ENCODE measurements at regions not wholly inside any gene's neighbourhood (a gene's known extent, or its start where the extent isn't known, plus 50 kb on each side); places are given as distances from the start of the nearest gene placed in this dataset.

DNA sequence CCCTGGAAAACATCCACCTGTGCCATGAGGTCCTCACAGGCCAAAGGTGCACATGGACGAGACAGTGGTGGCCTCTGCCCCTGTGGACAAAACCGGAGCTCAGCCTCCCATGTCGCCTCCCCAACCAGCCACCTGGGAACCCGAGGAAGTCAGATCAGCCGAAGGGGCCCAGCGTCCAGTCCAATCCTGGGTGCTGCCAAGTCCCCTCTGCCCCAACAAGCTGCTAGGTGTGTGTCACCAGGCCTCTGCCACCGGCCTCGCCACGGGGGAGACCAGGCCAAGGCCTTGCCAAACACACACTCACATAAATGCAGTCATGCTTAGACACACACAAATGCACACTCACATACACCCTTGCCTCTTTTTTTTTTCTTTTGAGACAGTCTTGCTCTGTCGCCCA lies 167.8 kb downstream of the RBFOX3 start:
- DNase-seq (ENCODE audit: low read depth), result no peak

DNA sequence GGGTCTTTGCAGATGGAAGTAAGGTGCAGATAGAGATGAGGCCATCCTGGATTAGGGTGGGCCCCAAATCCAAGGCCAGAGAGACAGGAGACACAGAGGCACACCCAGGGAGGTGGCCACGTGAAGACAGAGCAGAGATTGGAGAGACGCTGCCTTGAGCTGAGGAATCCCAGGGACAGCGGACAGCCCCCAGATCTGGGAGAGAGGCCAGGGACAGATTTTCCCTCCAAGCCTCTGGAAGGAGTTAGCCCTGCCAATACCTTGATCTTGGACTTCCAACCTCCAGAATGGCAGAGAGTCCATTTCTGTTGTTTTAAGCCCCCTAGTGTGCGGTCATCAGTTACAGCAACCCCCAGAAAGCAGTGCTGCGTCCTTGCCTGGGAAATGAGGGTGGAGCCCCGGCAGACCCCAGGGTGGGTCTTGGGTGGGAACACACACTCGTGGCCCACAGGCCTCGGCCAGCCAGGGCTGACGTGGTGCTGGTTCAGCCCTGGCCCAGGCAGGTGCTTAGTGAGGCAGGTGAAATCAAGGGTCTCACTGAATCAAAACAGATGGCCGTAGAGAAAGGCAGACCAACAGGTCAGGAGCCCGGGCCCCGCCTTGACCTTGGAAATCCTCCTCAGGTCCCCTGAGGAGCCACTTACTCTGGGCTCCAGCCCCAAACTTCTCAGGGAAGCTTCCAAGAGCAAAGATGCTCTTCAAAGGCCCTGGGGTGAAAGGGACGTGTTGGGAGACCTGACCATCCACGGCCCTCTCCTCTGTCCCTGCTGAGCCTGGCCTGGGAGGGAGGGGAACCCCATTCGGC lies 169.3 kb downstream of the RBFOX3 start:
- DNase-seq (ENCODE audit: low read depth), result no peak

DNA sequence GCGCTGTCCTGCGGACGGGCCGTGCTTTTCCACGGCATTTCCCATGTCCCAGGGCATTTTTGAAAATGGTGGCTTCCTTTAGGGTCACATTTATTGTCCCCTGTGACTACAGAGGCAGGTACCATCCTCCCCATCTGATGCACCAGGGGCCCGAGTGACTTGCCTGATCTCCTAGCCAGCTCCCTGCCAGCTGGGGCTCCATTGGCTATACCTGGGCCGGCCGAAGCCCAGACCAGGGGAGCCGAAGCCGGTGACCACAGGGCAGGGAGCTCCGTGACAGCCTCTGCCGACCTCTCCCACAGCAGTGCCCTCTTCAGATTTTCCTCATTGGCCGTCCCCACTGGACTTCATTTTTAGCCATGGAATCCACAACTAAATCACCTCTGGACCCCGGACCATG lies 170.6 kb downstream of the RBFOX3 start:
- no peak for DNase-seq (ENCODE audit: low read depth)

DNA sequence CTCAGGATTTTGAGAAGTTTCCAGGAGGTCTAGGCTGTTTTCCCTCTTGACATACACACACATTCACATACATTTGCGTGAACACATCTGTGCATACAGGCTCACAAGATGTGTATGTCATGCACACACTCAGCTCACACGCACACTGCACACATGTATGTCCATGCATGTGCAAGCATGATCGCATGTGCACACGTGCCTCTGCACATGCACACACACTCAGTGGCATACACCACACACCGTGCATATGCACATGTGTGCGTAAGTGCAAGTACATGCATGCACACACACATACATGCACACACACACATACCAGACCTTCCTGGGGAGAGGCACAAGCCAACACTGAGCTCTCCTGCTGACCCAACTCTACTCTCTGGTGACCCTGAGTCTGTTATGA lies 171.4 kb downstream of the RBFOX3 start:
- no peak for DNase-seq (ENCODE audit: low read depth)

DNA sequence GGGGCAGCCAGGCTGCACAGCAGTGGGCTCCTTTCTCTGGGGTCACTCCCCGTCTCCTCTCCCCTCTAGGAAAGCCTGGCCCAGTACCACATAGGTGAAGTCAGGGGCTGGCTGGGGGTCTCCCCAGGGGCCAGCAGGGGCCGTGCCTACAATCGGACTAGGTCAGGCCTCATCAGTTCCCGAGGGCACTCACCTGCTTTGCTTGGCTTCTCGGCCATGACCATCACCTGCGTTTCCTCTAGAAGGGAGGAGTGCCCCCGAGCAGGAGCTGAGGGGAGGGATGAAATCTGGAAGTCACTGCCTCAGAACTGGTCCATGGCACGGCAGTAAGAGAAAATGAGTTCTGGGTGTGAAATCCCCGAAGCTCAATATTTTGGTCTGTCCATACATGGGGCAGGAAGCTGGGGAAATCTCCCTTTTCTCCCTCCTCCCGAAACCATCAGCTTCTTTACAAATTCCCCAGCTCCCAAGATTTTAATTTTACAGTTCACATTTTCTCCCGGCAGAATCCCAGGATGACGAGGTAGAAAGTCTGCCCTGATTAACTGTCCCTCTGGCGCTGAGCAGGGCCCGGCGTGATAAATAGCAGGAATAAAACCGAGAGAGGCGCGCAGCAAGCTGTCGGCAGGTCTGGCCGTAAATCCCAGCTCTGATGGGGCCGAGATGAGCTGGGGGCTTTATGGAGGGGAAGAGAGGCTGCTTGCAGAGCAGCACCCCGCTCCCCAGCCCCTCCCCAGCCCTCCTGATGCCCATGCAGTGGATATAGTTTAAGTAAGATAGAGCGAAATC lies 172.1 kb downstream of the RBFOX3 start:
- no peak for DNase-seq (ENCODE audit: low read depth)

DNA sequence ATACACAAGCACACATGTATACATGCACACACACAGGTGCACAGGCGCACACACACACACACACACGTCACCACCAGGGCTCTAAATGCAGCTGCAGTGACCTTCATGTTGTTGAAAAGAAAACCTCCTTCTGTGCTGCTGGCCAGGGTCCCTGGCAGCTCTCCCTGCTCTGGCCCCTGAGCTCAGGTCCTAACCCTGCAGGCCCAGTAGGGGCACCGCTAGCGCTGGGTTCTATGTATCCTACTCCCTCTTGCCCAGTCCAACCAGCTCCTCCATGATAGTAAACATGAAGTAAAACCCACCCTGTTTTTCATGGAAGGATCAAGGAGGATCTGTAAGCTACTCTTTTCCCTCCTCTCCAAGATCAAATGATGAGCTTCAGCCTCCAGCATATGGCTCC lies 172.8 kb downstream of the RBFOX3 start:
- DNase-seq (ENCODE audit: low read depth), result no peak

DNA sequence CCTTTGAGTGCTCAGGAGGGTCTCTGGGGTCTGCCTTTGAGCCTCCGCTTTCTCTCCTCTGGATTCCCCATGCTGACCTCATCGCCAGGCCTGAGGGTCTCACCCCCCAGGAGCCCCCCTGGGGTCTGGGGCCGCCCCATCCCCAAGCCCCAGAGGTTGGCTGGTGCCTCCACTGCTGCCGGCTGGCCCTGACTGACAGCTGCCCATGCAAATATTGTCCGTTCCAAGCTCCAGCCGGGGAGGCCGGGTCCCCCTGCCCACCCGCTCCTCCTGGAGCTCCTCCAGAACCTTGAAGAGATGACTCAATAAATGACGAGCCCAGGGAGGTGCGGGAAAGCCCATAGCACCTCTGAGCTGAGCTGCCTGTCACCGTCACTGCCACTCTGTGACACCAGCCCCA lies 173.8 kb downstream of the RBFOX3 start:
- DNase-seq (ENCODE audit: low read depth), result no peak

DNA sequence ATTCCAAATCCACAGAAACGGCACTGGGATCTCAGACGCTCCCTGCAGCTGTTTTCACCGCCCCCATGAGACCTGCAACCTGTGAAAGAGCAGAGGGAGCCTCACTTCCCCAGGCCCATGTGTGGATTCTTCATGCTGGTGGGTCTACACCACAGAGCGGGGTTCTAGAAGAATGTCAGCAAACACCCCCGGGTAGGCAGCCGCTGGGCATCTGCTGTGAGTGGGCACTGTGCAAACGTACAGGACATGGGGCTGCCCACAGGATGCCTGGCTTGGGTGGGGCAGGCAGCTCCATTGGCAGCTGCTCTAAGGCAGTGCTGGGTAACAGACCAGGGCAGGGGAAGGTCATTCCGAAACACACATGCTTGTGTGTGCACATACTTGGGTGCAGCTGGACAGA lies 174.9 kb downstream of the RBFOX3 start:
- DNase-seq (ENCODE audit: low read depth), result no peak

DNA sequence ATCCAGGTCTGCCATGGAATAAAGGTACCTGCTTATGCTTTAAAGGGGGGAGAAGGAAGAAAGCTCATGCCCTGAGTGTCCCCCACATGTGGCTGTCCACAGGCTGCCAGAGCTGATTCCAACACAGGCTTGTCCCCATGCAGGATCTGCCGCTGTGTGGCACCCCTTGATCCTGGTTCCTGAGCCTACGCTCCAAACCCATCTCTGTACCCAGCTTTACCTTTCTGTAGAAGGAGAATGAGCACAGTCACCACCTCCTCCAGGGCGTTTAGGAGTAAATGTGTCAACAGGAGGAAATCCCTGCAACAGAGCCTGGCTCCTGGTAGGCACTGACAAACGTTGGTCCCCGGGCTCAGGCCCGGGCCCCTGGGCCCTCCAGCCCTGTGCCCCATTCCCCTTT lies 175.6 kb downstream of the RBFOX3 start:
- DNase-seq (ENCODE audit: low read depth), result no peak

DNA sequence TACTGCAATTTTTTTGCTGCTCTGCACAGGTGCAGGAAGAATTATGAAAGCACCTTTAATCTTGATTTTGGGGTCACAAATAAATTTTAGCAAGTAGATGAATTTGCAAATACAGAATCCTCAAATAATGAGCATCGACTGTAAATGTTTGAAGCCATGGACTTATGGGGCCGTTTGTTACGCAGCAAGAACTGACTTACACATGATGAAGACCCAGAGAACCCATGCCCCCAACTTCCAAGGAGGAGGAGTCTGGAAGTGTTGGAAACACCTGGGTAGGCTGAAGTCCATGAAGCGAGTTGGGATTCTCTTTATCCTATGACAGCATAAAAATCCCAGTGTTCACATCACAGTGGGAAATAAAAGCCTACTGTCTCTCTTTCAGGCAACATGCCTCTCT lies 176.6 kb downstream of the RBFOX3 start:
- no peak for DNase-seq (ENCODE audit: low read depth)

DNA sequence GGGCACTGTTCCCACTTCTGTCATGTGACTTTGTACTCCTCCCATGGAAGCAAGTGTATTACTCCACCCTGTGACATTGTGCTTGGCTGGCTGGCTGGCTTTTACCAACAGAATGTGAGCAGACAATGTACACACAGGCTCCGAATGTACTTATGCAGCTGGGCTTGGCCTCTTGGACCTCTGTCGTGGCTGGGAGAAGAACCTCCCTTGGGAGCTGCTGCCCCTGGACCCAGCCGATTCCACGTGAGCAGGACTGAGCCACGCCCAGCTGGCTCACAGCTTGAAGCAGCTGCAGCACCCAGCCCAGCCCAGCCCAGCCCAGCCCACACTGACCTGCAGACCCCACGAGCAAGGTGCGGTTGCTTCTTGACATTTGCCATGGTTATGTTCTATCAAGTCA lies 177.5 kb downstream of the RBFOX3 start:
- DNase-seq (ENCODE audit: low read depth), result no peak

DNA sequence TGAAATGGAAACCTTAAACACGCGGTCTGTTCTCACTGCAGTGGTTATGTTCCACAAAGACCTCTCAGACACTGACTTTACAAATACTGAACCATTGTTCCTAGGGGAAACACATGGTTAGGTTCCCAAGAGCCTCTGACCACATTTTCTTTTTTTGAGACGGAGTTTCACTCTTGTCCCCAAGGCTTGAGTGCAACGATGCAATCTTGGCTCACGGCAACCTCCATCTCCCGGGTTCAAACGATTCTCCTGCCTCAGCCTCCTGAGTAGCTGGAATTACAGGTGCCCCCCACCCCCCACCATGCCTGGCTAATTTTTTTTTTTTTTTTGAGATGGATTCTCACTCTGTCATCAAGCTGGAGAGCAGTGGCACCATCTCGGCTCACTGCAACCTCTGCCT lies 179.7 kb downstream of the RBFOX3 start:
- DNase-seq (ENCODE audit: low read depth), result no peak

DNA sequence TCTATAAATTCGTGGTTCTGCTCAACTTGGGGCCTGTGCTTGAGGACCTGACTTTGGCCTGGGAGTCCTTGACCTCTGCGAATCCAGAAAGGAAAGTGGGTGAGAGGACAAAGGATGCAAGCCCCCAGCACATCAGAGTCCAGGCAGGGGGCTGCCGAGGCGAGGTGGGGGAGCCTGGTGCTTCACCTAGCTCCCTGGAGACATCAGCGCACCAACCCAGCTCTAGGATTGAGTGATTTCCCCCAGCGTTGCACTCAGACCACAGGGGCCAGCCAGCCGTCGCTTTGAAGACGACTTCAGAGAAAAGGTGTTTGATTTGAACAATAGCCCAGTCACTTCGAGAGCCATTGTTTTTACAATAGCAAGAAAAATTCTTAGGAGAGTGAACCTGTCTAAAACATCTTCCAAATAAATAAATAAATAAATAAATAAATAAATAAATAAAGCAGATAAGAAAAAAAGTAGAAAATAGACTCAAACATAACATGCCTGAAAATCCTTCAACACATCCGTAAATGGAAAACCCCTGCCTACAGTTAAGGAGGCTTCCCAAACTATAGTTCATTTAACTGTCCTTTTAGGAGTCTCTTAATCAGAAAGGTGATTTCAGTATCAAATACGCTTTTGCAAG lies 180.9 kb downstream of the RBFOX3 start:
- DNase-seq (ENCODE audit: low read depth), result no peak

DNA sequence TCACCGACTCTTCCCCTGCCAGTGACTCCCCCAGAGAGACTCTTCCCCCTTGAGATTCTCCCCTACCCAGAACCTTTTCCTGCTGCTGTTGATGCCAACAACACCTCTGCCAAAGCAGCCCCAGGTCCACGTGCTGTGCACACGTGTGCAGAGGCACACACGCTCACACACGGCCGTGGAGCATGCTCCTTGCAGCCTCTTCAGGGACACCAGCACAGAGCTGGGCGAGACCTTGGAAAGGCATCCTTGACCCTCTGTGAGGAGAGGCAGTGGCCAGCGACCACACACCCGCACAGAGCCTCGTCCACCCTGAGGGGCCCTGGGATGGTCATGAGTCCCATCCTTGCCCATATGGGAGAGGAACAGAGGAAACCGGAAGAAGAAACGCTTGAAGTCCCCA lies 181.9 kb downstream of the RBFOX3 start:
- DNase-seq (ENCODE audit: low read depth), result no peak

DNA sequence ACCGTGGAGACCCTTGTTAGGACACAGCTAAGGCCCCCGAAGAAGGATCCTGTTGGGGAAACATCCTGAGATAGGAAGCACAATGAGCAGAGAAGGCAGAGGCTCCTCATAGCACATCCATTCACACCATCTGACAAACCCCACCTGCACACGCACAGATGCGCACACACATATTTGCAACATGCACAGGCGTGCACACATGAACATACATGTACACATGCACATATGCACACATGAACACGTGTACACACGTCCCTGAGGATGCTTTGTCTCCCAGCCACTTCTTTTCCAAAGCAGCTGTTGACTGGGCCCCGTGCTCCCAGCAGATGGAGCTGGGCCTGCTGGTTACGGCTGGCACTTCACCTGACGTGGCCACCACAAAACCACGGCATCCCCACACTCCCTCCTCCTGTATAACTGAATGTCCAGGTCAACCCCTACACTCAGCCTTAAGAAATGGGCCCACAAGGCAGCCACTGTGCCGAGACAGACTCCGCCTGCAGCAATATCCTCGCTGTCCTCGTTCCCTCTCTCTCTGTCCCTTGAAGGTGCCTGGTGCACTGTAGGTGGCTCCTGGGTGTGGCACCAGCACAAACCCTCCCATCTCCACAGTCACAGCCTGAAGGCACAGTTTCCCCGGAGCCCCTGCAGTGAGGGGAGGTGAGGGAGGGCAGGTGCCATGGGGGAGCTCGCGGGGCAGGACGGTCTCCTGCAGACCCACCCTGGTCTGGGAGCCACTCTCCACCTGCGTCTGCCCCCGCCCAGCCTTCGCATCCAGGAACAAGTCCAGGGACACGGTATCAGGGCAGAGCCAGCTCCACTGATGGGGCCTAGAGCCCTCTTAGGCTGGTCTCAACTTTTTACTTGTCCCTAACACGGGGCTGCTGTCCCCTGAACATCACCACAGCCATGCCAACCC lies 183.0 kb downstream of the RBFOX3 start:
- no peak for DNase-seq (ENCODE audit: low read depth)

DNA sequence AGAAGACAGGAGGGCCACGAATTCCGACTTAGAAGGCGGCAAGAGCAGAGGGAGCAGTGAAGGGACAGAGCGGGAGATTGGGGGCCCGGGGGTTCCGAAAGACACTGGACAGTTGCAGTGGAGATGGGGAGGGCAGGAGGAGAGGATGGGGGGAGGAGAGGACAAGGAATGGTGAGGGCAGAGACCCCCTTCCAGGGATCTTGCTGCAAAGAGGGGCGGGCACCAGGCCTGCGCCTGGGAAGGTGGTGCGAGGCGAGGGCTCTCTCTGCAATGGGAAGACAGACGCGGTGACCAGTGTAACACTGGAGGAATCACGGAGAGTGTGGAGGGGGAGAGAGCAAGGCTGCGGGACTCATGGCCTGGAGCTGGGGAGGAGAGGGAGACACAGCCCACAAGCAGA lies 185.2 kb downstream of the RBFOX3 start:
- no peak for DNase-seq (ENCODE audit: low read depth)

DNA sequence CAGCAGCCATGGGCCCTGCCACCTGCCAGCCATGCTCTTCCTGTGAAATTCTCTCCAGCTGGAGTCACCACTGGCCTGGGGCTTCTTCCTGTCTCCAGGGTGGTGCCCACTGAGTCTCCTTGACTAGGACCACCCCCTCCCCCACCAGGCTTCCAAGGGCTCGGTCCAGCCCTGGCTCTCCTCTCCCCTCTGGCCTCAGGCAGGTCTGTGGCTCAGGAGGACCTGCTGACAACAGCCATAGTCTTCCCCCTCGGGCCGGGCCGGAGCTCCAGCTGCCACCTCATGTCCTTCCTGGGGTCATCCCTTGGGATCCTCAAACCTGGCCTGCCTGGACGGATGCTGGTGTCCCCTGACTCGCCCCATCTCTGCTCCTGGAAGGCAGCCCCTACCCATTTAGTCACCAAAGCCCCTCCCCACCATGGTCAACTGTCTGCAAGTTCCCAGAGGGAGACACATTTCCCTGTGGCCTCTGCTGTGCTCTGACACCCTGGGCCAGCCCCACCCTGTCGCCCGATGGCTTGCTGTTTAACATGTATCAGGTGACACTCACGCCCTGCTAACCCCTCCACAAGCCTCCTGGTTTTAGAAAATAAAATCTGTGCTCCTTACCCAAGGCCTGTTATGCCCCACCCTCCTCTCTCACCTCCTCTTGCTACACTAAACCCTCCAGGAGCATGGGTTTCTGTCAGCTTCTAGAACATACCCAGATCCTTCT lies 186.2 kb downstream of the RBFOX3 start:
- no peak for DNase-seq (ENCODE audit: low read depth)

DNA sequence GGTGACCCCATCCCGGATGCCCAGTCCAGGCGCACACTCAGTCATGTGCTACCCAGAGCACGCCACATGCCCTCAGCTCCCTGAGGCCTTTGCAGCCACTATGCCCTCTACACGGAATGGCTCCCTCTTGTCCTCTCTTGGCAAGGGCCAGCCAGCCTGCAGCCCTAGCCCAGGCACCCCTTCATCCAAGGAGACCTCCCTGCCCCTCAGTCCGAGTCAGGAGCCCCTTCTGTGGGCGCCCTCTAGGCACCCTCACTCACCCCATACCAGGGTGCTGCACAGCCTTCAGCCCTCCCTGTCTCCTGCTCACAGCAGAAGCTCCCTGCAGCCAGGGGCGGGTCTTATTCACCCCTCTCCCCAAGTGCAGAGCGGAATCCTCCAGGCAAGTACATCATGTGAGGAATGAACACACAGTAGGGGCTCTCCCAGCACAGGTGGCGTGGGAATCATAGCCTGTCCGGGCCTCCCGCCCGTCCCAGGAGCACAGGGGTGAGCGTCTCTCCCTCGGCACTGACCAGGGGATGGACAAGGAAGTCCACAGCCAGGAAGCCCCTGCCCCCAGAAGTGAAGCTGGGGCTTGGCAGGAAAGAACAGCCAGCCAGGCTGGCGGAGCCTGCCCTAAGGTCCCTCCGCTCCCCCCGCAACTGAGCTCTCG lies 186.9 kb downstream of the RBFOX3 start:
- no peak for DNase-seq (ENCODE audit: low read depth)

DNA sequence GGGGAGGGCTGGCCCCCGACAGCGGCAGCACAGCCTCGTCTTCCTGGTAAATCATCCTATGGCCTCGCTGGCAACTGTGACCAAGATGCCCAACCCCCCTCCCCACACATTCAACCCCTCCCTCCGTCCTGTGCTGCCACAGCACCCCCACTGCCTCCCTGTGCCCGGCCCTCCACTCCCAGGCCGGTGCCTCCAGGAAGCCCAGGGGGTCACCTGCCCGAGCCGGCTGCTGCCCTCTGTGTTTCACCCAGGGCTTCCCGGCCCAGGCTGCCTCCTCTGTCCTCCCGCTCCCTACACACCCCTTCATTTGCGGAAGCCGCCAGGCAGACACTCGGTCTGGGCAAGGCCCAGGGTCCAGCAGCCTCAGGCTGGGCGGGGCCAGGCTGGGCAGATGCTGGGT lies 188.6 kb downstream of the RBFOX3 start:
- DNase-seq (ENCODE audit: low read depth), result no peak

DNA sequence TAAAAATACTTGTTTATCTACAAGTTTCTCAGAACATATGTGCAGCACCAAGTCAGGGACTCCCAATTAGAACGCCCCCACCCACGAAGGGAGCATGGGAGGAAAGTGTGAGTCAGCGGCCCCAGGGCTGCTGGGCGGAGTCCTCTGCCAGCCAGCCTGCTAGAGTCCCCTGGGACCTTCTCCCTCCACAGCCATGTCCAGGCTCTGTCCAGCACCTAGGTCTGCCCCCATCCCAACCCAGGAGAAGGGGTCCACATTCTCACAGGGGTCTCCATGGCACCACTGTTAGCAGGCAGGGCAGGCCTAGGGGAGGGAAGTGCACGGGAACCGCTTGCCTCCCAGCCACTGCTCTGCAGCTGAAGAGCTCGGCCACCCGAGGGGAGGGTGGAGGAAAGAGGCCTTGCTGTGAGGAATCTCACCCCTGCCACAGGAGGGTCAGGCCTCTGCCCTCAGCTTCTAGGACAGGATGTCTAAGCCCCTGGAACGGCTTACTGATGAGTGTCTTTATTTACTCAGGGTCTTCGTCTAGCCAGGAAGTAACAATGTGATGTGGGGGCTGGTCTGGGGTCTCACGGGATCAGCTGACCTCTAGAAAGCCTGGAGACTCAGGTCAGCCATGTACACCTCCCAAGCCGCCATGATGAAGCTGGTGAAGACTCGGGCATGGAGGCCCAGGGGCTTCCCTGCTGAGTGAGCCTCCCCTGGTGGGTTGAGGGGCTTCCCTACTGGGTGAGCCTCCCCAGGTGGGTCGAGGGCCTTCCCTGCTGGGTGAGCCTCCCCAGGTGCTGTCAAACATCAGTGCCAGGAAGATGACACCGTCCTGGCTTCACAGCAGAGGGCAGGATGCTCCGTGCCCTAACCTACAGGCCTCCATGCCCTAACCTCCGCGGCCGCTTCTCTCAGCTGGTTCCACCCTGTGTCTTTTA lies 190.3 kb downstream of the RBFOX3 start:
- DNase-seq (ENCODE audit: low read depth), result peak; percentile 21

Measured in EH (cell line).